DOHH2 (cell line): ENCODE measurements at regions not wholly inside any gene's neighbourhood (a gene's known extent, or its start where the extent isn't known, plus 50 kb on each side); places are given as distances from the start of the nearest gene placed in this dataset.

Experiments used
- CTCF ChIP-seq: fragments of 200-600 bp; sonication (generic); IDR thresholded peaks from one replicate; pipeline ENCODE4 v1.5.1; 2014; ENCODE audit warnings: antibody characterized with exemption, mild to moderate bottlenecking, low read depth, low read length; ENCODE audit not compliant: poor library complexity, severe bottlenecking
- EZH2phosphoT487 ChIP-seq: fragments of 200-600 bp; sonication (generic); IDR thresholded peaks from 2 replicates; pipeline ENCODE4 v1.6.1; 2017; ENCODE audit warnings: borderline replicate concordance, mild to moderate bottlenecking, antibody characterized with exemption, low read length, moderate library complexity, mixed read lengths

GRCh38 chr11:105524286-105524685 is 85.6 kb upstream of the GRIA4 start:
- no peak for TF ChIP-seq CTCF
- TF ChIP-seq EZH2phosphoT487 = no peak
